HL-60 (cell line): ENCODE measurements at regions not wholly inside any gene's neighbourhood (a gene's known extent, or its start where the extent isn't known, plus 50 kb on each side); places are given as distances from the start of the nearest gene placed in this dataset.
A peak's percentile ranks its signal among the peaks of the same experiment; 100 is the strongest.

ENCODE experiments used
- DNase-seq, 2 experiments: peaks; one replicate each; pipeline ENCODE4 v3.0.0-alpha.2; 2010 to 2020; ENCODE audit warnings: low read depth in 1 of 2, low spot score in 1 of 2
- H3K27ac ChIP-seq: fragments of 250-450 bp; sonication (Bioruptor Pico); replicated peaks from 2 replicates; pipeline ENCODE4 v1.5.1; 2020; ENCODE audit warnings: mild to moderate bottlenecking, moderate library complexity
- H3K27me3 ChIP-seq: fragments of 250-450 bp; sonication (Bioruptor Pico); 2 replicates; pipeline ENCODE4 v1.5.1; 2021; ENCODE audit warnings: mild to moderate bottlenecking, moderate library complexity; ENCODE audit not compliant: insufficient read depth, poor library complexity, severe bottlenecking
- H3K4me3 ChIP-seq: replicated peaks from 2 replicates; pipeline ENCODE4 v1.5.1; 2011; ENCODE audit warnings: mild to moderate bottlenecking, control low read depth, low read length; ENCODE audit not compliant: insufficient read depth
- CTCF ChIP-seq: IDR thresholded peaks from one replicate; pipeline ENCODE4 v1.5.1; 2011; ENCODE audit warnings: low read length, control low read depth, inconsistent platforms; ENCODE audit not compliant: insufficient read depth
- GABPA ChIP-seq: IDR thresholded peaks from 2 replicates; pipeline ENCODE4 v1.6.1; 2012; ENCODE audit warnings: low read depth
- POLR2AphosphoS5 ChIP-seq: IDR thresholded peaks from 2 replicates; pipeline ENCODE4 v1.6.1; 2012; ENCODE audit warnings: low read depth
- REST ChIP-seq: IDR thresholded peaks from 2 replicates; pipeline ENCODE4 v1.6.1; 2012; ENCODE audit warnings: low read depth; ENCODE audit not compliant: insufficient replicate concordance
- SPI1 ChIP-seq: IDR thresholded peaks from 2 replicates; pipeline ENCODE4 v1.6.1; 2012; ENCODE audit warnings: low read depth, mild to moderate bottlenecking, borderline replicate concordance

DNA sequence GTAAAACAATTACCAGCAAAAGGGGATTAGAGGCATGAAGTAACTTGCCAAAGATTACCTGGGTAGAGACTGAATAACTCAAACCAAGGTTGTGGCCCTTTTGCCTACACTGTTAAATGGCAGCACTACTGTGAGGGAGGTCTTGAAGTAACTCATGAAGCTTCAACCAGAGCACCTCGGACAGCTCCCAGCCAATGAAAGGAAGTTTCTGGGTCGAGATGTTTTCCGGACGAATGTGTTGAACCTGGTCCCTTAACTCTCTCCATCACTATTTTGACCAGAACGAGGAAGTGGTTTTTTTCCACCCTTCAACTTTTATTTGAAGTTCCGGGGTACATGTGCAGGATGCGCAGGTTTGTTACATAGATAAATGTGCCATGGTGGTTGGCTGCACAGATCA, 133.6 kb upstream of the PRKCQ start:
- no peak for DNase-seq
- TF ChIP-seq SPI1, result no peak
- peak; percentile 83 for TF ChIP-seq REST
- no peaks in the 10 kb centered on the region for H3K27me3 ChIP-seq
- H3K4me3 ChIP-seq, result no peak overlapping the region
- no peak overlapping the region for H3K27ac ChIP-seq

- TF ChIP-seq REST, result peak; percentile 26
- no peak for TF ChIP-seq GABPA
- Histone ChIP-seq H3K27ac (no peak overlapping the region), H3K4me3 (no peak overlapping the region), H3K27me3 (no peaks in the 10 kb centered on the region)
- no peak for DNase-seq
Measured at GRCh38 chr10:6713120-6713519, 133.0 kb upstream of the PRKCQ start.

DNA sequence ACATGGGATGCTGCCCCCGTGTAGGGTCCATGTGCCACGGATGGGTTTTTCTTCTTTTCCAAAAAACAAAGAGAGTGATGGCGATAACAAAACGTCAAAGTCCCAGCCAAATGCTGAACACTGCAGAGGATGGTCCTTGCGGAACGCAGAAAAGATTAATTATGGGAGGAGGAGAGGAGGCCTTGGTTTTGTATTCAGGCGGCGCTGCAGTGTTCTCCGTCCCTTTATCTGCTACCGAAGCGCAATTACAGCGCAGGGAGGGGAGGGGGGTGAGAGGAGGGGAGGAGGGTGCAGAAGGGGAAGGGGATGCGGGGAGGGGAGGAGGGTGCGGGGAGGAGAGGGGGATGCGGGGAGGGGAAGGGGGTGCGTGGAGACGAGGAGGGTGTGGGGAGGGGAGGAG, 131.8 kb upstream of the PRKCQ start:
- DNase-seq, result no peak
- H3K4me3 ChIP-seq, result no peak overlapping the region
- H3K27ac ChIP-seq, result no peak overlapping the region
- H3K27me3 ChIP-seq, result no peaks in the 10 kb centered on the region
- TF ChIP-seq POLR2AphosphoS5, result no peak
- no peak for TF ChIP-seq GABPA
- no peak for TF ChIP-seq CTCF
- no peak for TF ChIP-seq REST
- TF ChIP-seq SPI1, result no peak

- DNase-seq, result no peak
- H3K27ac ChIP-seq, result no peak overlapping the region
- H3K4me3 ChIP-seq, result no peak overlapping the region
- TF ChIP-seq POLR2AphosphoS5 (no peak), CTCF (no peak), GABPA (no peak), REST (no peak), SPI1 (no peak)
- H3K27me3 ChIP-seq, result no peaks in the 10 kb centered on the region
Measured at GRCh38 chr10:6711408-6711841, 131.3 kb upstream of the PRKCQ start.
